Mucosa of descending colon (tissue), 3 donors: ENCODE measurements at regions not wholly inside any gene's neighbourhood (a gene's known extent, or its start where the extent isn't known, plus 50 kb on each side); places are given as distances from the start of the nearest gene placed in this dataset.

ENCODE experiments used
- ATAC-seq: fragments of 200-7000 bp; cut with Tn5 transposase; one replicate; pipeline ENCODE4 v1.9.1; 2020; ENCODE audit warnings: mild to moderate bottlenecking, moderate library complexity
- DNase-seq, 3 donors: peaks; one replicate each; pipeline ENCODE4 v3.0.0-alpha.2; 2020
- H3K36me3 ChIP-seq: fragments of 200-600 bp; one replicate; pipeline ENCODE4 v1.8.0; 2021; ENCODE audit warnings: low read depth, mild to moderate bottlenecking
- H3K4me1 ChIP-seq: fragments of 200-600 bp; one replicate; pipeline ENCODE4 v1.8.0; 2021; ENCODE audit warnings: low read depth, mild to moderate bottlenecking
- H3K4me3 ChIP-seq: fragments of 200-600 bp; one replicate; pipeline ENCODE4 v1.8.0; 2021; ENCODE audit warnings: mild to moderate bottlenecking
- H3K9me3 ChIP-seq: fragments of 200-600 bp; one replicate; pipeline ENCODE4 v1.8.0; 2021; ENCODE audit warnings: mild to moderate bottlenecking
- intact Hi-C, 2 donors: fragments of 100-400 bp; cut with DNase I in 1 of 2; cut with micrococcal nuclease in 1 of 2; formaldehyde crosslinking; loops; one replicate each; pipeline versions ENCODE4 v1.11.0 to v1.11.1; 2022; cut with DNase I, micrococcal nuclease
- TF ChIP-seq, protein P1 (sequence below): fragments of 200-600 bp; IDR thresholded peaks from one replicate; pipeline ENCODE4 v1.8.0; 2022; ENCODE audit warnings: antibody characterized with exemption, mild to moderate bottlenecking
- donor health status: DM: no; HTN: no; CAD: no; lungs with moderate emphysema.
- donor health status: DM: no; HTN: no; CAD: no.
- donor health status: DM: no; HTN: yes; CAD: no.

DNA sequence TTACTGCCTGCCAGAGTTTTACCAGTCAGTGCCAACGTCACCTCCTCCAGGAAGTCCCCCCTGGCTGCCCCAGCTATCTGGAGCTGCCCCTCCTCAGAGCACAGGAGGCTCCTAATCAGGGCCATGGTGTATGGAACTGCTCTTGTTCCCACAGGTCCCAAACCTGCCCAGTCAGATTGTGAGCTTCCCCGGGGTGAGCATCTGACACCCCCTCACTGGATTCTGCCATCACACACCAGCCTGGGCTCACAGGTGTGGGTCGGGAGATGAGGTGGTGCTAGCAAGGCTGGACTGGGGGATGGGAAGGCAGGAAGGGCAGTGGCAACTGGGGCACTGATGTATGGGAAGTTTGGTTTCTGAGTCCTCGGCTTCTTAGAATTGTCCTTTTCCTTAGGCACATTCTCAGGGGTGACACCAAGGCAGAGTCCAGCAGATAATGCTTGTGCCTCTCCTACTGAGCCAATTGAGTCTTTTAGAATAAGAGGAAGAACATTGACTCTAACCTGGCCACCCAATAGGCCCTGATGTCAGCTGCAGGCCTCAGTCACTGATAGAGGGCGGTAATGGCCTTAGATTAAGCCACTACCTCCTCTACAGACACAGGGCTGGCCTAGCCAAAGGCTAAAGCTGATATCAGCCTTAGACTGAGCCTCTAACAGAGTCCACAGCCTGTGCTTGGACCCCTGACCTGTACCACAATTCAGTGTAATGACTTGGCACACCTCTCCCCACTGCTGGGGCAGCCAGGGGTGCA is 107.9 kb downstream of the WSCD1 start:
- H3K36me3 ChIP-seq = no peaks in the 10 kb centered on the region
- no peaks in the 10 kb centered on the region for H3K9me3 ChIP-seq
- TF ChIP-seq, protein P1, sequence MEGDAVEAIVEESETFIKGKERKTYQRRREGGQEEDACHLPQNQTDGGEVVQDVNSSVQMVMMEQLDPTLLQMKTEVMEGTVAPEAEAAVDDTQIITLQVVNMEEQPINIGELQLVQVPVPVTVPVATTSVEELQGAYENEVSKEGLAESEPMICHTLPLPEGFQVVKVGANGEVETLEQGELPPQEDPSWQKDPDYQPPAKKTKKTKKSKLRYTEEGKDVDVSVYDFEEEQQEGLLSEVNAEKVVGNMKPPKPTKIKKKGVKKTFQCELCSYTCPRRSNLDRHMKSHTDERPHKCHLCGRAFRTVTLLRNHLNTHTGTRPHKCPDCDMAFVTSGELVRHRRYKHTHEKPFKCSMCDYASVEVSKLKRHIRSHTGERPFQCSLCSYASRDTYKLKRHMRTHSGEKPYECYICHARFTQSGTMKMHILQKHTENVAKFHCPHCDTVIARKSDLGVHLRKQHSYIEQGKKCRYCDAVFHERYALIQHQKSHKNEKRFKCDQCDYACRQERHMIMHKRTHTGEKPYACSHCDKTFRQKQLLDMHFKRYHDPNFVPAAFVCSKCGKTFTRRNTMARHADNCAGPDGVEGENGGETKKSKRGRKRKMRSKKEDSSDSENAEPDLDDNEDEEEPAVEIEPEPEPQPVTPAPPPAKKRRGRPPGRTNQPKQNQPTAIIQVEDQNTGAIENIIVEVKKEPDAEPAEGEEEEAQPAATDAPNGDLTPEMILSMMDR = no peak
- intact Hi-C loops = no loop called here
- no peaks in the 10 kb centered on the region for H3K4me1 ChIP-seq
- no peak overlapping the region for H3K4me3 ChIP-seq
- ATAC-seq = no peak
- no peak for DNase-seq
